ENCODE measurements at regions not wholly inside any gene's neighbourhood (a gene's known extent, or its start where the extent isn't known, plus 50 kb on each side); places are given as distances from the start of the nearest gene placed in this dataset.

GRCh38 chr11:92886243-92886905 lies 83.1 kb upstream of the MTNR1B start:
- TF ChIP-seq FOXP2 (optimal IDR thresholded peaks at IDR 0.05; ENCODE audit: control extremely low read depth, extremely low read length, insufficient read depth): no peak
- TF ChIP-seq POLR2AphosphoS5 (IDR thresholded peaks at IDR 0.05; ENCODE audit: borderline replicate concordance, low read depth, low read length): no peak

All from SK-N-MC (cell line).